Anterior cingulate cortex (tissue), 58 donors: ENCODE measurements at regions not wholly inside any gene's neighbourhood (a gene's known extent, or its start where the extent isn't known, plus 50 kb on each side); places are given as distances from the start of the nearest gene placed in this dataset.
"Not testable (repeated sequence)": the region's sequence is repeated elsewhere in the genome, so short reads cannot be mapped to it uniquely, and the experiment has no call there.

Experiments
- DNase-seq, 58 donors: peaks; one replicate each; lab custom pipeline; 2025; lab: John Stamatoyannopoulos, UW

DNA sequence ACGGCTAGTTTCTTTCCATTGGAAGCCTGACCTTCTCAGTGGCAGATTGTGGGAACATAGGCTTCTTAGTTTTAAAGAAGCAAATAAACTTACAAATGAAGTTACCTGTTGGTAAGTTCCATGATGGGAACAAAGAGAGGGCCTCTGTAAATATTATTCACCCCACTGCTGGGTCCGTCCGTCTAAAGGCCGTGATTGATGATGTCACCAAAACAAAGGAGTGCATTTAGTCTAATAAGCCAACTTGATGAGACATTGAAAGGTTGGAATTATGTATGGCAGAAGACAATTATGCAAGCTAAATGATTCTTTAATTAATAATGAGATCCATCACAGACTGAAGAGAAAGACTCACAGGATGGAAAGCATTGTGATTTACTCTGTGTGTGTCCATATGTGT lies 1091.9 kb upstream of the FANCL start:
- DNase-seq = no peak

DNA sequence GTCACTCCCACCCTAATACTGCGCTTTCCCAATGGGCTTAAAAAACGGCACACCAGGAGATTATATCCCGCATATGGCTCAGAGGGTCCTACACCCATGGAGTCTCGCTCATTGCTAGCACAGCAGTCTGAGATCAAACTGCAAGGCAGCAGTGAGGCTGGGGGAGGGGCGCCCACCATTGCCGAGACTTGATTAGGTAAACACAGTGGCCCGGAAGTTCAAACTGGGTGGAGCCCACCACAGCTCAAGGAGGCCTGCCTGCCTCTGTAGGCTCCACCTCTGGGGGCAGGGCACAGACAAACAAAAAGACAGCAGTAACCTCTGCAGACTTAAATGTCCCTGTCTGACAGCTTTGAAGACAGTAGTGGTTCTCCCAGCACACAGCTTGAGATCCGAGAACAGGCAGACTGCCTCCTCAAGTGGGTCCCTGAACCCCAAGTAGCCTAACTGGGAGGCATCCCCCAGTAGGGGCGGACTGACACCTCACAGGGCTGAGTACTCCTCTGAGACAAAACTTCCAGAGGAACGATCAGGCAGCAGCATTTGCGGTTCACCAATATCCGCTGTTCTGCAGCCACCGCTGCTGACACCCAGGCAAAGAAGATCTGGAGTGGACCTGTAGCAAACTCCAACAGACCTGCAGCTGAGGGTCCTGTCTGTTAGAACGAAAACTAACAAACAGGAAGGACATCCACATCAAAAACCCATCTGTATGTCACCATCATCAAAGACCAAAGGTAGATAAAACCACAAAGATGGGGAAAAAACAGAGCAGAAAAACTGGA lies 1085.6 kb upstream of the FANCL start:
- DNase-seq = not testable (repeated sequence)

DNA sequence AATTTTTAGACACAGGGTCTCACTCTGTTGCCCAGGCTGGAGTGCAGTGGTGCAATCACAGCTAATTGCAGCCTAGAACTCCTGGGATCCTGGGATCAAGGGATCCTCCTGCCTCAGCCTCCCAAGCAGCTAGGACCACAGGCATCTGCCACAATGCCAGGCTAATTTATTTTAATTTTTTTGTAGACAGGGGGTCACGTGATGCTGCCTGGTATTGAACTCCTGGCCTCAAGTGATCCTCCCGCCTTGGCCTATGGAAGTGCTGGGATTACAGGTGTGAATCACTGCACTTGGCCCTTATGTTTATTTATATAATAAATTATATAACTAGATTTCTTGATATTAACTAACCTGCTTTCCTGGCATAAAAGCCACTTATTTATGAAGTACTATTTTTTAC lies 1081.7 kb upstream of the FANCL start:
- no peak for DNase-seq

DNA sequence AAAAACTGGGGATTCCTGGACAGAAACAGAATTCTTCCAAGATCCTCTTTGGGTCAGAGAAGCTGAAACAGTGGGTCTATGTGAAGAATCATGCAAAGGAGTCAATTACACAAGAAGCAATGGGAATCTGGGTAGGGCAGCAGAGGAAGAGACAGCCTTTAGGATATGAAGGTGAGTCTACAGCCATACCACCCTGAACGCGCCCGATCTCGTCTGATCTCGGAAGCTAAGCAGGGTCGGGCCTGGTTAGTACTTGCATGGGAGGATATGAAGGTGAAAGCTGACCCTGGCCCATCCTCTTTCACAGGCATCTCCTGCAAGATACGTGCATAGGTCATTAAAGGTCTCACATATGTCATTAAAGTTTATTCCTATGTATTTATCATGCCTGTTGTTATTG lies 1080.9 kb upstream of the FANCL start:
- no peak for DNase-seq

DNA sequence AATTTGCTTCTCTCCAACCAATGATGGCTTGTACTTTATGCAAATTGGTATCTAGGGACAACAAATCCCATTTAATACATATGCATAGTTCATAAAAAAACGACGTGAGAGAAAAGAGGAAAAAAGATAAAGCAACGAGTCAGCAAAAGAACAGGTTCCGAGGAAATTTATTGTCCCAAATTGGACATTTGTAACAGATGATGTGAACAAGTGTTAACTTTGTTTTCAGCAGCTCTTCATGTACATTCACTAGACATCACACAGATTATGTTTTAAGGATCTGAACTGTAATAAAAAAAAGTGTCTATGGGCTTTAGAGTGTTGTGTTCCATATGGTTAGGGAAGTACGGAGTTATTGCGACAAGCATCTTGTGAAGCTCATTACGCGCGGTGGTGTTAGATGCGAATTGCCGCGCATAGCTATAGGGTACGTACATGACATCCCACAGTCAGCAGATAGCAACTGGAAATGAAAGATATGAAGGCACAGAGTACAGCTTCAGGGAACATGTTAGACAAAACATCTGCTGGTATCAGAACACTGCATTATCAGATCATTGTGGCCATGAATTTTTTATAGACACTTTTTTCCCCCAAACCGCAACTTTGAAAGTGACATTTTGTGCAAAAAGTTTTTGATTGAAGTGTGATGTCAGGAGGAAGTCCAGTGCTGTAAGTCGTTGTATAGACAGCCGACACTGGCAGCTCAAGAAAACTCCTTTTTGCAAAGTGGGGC lies 1073.1 kb upstream of the FANCL start:
- DNase-seq = peak in 1 of 58 donors; percentile 3

DNA sequence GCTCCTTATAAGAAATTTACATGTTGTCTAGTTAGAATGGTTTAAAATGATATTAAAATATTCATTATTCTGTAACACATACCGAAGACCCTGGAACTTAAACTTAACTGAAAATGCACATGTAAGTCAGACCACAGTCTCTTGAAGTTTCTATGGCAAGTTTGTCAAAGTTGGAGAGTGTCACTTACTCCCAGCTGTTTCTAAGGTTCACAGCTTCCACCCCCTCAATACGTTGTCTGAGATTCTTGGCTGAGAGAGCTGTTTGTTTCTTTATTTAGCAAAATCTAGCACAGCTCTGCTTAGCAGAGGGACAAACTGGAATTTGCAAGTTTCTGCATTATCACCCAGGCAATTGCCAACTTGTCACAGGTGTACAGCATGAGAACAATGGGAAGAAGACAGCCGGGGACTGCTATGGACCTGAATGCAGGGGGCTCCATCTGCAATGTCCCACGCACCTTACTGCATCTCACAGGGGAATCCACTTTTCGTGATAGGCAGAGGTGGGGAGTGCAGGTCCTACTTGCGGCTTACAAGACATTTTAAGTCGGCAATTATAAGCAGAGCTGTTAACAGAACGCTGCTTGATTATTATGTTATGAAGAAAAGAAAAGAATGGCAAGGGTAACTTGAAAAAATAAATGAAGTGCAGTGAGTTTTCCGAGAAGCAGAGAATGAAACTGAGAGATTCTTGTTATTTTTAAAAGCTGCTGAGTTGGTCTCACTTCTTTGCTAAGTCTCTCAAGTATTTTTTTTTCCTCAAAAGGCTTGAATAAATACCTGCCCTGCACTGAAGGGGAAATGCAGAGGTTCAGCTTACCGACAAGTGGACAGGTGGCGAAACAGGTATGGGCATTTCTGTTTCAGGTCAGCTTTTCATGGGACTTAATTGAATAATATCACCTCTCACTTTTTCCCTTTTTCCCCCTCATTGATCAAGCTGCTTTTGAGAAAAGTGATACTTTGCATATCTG lies 1072.1 kb upstream of the FANCL start:
- no peak for DNase-seq

DNA sequence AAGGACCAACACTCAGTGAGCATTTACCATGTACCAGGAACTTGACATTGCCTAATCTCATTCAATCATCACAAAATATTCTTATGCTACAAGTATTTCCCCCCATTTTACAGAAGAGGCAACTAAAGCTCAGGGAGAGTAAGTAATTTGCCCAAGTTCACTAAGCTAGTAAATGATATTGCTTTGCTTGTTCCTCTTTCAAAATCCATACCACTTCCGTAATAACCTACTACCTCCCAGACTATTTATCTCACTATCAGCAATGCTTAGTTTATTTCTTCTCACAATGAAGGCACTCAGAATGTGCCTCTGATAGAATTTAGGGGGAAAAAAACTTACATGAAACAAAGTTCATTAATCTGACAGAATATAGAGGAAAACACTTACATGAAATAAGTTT lies 1070.9 kb upstream of the FANCL start:
- DNase-seq = no peak

DNA sequence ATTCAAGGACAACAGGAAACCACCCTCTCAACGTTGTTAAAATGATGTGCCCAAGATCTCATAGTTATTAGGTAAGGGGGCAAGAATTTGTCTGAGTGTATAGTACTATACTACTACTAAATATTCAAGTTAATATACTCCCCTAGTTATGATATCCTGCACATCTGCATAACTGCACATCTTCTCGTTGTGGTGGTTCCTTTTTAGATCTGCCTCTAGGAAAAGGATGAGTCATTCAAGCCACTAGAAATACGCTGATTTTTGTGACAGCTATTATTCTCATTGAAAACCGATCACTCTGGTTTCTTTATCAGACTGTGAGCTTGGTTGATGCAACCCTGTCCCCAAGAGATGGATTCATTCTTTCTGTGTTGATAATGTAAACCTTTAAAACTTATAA lies 1067.0 kb upstream of the FANCL start:
- no peak for DNase-seq

DNA sequence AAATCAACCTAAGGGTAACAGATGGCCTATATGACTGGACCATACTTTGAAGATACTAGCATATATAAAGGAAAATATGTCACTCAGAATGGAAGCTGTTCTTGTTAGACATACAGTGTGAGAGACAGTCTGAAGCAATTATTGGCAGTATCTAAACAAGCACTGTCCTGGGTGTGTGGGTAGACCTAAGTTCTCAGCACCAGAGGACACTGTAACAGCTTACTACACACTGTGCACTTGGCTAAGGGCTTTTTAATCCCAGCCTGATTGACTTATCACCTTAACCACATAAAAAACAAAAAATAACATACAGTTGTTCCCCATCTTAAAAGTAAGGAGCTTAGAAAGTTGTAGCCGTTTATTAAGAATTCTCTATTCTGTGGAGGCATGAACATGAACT lies 1066.1 kb upstream of the FANCL start:
- DNase-seq = no peak

DNA sequence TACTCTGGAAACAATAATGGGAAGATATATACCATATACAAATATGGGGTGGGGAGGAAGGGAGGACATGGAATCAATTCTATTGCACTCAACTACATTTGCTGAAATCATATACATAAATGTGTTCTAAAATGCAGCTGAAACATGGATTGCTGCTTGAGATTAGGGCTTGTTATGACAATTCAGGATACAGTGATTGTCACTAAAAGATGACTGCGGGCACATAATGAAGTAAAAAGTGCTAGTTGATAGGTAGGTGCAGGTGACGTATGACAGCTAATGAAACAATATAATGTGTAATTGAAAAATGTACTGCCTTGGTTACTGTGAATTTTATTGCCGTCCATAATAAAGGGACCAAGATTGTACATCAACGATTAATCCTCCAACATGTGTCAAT lies 1062.1 kb upstream of the FANCL start:
- no peak for DNase-seq

DNA sequence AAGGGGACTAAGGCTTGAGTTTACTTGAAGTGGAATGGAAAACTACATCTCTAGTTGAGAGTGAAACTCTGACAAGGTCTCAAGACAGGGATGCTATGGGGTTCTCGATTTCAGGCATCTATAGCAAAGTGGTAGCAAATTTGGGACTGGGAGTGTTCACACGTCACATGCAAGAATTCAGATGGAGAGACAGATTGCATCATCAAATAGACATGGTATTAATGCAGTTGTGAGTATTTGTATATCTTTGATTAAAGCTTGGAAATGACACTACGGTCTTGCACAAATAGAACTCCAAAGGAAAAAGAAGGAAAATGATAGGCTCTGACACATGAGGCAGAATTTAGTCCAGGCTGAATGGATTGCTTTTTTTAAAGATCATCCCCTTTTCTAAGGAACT lies 1061.6 kb upstream of the FANCL start:
- DNase-seq = no peak

DNA sequence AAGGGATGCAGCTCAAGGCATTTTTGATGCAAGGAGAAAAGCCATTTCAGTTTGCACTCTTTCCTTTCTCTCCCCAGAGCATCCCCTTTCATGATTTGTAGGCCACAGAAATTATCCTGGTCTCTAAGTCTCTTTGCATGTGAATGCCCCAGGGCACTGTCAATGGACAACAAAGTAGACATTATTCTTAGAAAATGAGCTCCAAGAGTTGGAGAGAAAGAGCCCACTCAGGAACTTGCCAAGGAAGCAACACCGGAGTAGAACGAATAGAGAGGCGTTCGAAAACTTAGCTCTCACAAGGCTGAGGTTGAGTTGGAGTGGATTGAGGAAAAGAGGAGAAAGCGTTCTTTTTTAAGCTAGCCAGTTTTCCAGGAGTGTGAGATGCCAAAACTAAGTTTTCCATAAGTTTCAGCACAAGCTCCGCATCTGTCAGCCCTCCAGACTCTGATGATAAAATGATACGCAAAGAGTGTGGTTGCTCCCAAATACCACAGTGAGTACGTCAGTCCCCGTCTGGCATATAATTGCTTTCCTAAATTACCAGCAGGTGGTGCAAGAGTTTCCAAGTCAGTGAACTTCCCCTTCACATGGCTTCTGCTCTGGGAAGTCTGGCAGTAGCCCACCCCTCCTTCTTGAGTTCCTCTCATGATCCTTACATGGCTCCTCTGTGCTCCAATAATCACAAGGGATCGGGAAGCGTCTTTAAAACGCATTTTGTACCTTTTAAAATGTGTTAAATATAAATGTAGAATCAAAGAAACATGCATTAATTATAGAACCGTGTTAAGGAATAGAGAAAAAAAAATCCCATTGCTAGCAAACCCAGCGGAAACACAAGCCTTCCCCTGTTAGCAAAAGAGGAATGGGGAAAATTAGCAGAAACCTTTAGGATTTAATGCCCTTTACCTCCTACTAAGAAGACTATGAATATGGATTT lies 1060.6 kb upstream of the FANCL start:
- DNase-seq = peak in 25 of 58 donors; percentile 1 to 73 (median 5)

DNA sequence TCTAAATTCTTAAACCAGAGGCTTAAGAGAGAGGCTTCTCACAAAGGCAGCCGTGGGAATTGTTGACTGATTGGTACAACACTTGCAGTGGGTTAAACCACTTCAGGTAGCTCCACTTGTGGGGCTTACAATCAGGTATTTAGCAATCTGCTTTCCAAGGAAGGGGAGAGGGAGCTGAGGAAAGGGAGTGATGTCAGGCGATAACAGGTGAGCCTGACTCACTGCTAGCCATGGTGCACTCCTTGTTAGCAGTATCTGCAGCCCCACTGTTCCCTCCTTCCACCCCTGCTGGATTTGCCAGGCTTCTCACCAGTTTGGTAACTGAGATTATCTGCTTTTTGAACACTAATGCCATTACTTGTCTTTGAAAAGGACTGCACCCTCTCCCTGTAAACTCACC lies 1056.7 kb upstream of the FANCL start:
- no peak for DNase-seq

DNA sequence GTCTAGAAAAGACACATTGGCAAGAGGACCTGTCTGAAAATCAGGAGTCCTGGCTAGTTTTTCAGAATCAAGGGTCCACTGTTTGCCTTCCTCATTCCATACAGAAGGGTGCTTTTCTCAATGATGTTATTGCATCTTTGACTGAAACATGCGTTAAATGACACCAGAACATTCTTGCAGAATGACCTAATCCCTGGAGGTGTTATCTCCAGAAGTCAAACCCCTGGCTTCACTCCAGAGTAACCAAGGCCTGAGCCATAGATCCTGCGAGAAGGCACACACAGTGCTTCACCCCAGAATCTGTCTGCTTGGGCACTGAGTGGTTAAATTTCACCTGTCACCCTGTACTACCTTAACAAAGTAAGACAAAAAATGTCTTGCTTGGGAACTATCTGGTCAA lies 1055.2 kb upstream of the FANCL start:
- DNase-seq = no peak

DNA sequence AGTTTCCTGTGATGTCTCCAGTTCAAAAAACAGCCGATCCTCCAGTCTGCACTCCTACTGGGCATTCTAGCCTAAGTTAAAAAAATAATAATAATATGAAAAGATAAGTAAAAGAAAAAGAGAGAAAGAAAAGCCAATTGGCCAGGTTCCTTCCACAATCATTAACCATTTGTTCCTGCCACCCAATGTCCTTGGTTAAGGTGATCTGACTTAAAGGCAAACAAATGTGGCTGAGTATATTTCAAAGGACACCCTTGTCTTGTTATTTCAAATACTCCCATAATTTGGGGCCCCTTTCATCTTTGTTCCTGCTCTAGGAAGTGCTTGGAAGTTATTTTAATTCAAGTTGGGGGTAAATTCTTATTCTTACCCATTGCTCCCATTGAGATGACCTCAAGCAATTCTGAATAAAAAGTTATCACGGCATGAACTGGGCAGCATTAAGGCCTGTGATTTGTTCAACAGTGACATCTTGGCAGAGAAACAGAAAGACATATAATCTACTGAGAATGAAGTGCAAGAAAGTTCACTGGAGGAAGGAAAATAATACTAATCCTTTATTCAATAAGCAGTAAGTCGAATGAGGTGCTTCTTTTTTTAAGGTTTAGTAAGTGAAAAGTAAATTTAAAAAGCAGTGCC lies 1054.5 kb upstream of the FANCL start:
- no peak for DNase-seq

DNA sequence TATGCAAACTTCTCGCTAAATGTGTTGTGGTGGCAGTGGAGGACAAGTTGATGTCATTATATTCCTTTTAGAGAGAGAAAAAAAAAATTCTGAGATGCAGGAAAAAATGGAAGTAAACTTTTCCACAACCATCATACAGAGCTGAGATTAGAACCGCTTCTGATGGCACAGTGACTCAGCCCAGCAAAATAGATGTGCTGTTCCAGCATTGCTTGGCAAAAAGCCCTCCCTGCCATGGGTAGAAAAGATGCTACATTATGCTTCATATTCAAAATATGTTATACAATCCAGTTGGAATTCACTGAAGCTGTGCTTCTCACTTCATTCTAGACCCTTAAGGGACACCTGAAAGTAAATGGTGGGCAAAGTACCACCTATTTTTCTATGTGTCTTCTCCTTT lies 1047.6 kb upstream of the FANCL start:
- peak in 33 of 58 donors; percentile 0 to 81 (median 24) for DNase-seq

DNA sequence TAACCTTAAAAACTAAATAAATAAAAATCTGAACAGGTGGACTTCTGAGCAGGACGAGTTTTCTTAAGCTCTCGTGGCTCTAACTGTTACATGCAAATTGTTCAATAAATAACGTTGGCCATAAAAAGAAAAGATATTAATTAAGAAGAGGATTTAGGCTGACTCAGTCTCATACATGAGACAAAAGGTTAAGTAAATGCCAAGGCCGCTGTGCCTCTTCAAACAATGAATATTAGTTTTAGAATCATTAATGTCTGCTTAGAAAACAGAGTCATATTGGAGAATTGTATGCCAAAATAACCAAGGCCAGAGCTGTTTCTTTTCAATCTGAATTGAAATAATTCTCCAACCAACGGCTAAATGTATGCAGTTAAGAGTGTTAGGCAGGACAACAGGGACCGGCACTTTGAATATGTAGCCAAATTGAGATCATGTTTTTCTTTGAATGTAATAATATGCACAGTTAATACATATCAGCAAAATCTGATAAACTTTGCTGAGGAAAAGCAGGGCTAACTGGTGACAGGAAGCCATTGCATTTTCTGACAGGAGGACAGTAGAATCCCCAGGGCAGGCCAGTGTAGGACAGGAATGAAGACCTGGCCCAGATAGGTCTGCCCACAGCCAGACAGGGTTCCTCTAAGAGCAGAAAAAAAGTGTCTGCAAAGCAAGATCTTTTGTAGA lies 1041.4 kb upstream of the FANCL start:
- no peak for DNase-seq

DNA sequence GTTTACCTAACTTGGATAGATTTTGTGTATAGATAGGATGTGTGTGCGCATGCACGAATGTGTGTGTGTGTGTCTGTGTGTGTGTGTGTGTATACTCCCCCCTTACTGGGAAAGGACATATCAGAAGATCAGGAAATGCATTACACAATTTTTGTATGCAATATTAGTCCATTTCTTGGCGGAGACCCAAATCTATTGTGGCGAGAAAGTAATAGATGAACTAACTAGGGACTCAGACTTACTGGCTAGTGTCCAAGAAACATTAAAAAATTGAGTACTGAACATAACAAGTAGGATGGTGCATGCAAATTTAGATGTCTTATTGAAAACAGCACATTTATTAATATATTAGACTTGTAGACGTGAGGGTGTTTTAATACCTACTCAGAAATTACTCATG lies 1036.5 kb upstream of the FANCL start:
- DNase-seq = no peak

DNA sequence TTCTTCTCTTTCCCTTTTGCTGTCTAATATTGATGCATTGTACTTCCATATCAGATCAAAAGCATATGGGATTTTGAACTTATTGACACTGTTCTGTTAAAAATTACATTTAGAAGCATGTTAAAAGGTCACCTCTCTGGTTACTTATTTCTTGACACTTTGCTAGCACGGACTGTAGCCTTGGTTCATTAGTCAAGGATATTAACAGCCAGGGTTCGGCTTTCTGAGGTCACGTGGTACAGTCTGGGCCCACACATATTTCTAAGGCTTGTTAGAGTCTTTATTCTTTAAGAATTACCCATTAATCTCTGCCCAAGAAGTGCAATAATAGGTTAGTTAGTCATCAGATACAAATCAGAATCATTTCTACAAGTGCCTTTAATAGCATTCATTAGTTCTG lies 1035.8 kb upstream of the FANCL start:
- no peak for DNase-seq
